ENCODE measurements at regions not wholly inside any gene's neighbourhood (a gene's known extent, or its start where the extent isn't known, plus 50 kb on each side); places are given as distances from the start of the nearest gene placed in this dataset.

- no peak for DNase-seq
Observed at GRCh38 chr9:88696501-88696900, 161.5 kb downstream of the NXNL2 start.

- no peak for DNase-seq
Observed at GRCh38 chr9:88697764-88698432, 162.9 kb downstream of the NXNL2 start.

GRCh38 chr9:88702985-88703384 is 168.0 kb downstream of the NXNL2 start:
- no peak for DNase-seq

GRCh38 chr9:88706193-88707113 is 171.5 kb downstream of the NXNL2 start:
- DNase-seq: peak in 2 of 14 donors; percentile 1 to 20

- DNase-seq: no peak
Observed at GRCh38 chr9:88710449-88710848, 175.5 kb downstream of the NXNL2 start.

- DNase-seq: no peak
Observed at GRCh38 chr9:88711719-88712118, 176.7 kb downstream of the NXNL2 start.

- no peak for DNase-seq
Observed at GRCh38 chr9:88712484-88712883, 177.5 kb downstream of the NXNL2 start.

GRCh38 chr9:88713010-88713409 is 178.0 kb downstream of the NXNL2 start:
- DNase-seq: no peak

GRCh38 chr9:88716596-88717290 is 181.8 kb downstream of the NXNL2 start:
- DNase-seq: no peak

- DNase-seq: no peak
Observed at GRCh38 chr9:88721025-88721424, 186.0 kb downstream of the NXNL2 start.

GRCh38 chr9:88721495-88722279 is 186.7 kb downstream of the NXNL2 start:
- no peak for DNase-seq

- DNase-seq: no peak
Observed at GRCh38 chr9:88722753-88723152, 187.8 kb downstream of the NXNL2 start.

- no peak for DNase-seq
Observed at GRCh38 chr9:88723751-88724150, 188.8 kb downstream of the NXNL2 start.

GRCh38 chr9:88724331-88724730 is 189.4 kb downstream of the NXNL2 start:
- DNase-seq: no peak

- no peak for DNase-seq
Observed at GRCh38 chr9:88725300-88726019, 190.5 kb downstream of the NXNL2 start.

GRCh38 chr9:88726803-88727202 is 191.8 kb downstream of the NXNL2 start:
- no peak for DNase-seq

- DNase-seq: no peak
Observed at GRCh38 chr9:88730780-88731179, 195.8 kb downstream of the NXNL2 start.

- peak in 6 of 14 donors; percentile 16 to 68 (median 20) for DNase-seq
Observed at GRCh38 chr9:88732128-88732527, 197.2 kb downstream of the NXNL2 start.

- no peak for DNase-seq
Observed at GRCh38 chr9:88733651-88734421, 198.9 kb downstream of the NXNL2 start.

- DNase-seq: no peak
Observed at GRCh38 chr9:88734527-88734926, 199.5 kb downstream of the NXNL2 start.

GRCh38 chr9:88736136-88736637 is 201.2 kb downstream of the NXNL2 start:
- DNase-seq: no peak

All from C1 segment of cervical spinal cord (tissue), 14 donors.